ENCODE measurements at regions not wholly inside any gene's neighbourhood (a gene's known extent, or its start where the extent isn't known, plus 50 kb on each side); places are given as distances from the start of the nearest gene placed in this dataset.

DNA sequence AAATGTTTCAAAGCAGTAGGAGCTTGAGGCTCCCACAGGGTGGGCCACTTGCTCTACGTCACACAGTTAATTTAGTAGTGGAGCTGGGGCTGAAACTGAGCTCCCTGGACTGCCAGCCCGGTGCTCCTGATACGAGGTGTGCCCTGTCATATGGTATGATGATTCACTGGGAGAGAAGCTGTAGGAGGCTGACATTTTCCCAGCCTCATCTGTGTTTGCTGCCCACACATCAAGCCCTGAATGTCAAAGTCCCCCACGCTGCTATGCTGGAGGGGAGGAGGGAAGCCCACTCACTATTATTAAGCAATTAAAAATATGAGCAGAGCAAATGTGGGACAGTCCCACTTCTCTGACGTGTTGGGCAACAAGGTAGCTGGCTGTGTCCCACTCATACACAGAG, 81.2 kb upstream of the SORCS3 start:
- Histone ChIP-seq H3K4me2 (ENCODE audit: control insufficient read depth, insufficient read depth) (no peak overlapping the region), H3K9me3 (replicated peaks; ENCODE audit: control insufficient read depth, insufficient read depth, low read length) (no peaks in the 10 kb centered on the region), H3K27me3 (replicated peaks in 1 of 2; ENCODE audit: control insufficient read depth in 2 of 2, insufficient read depth in 2 of 2, low read length in 1 of 2) (no peaks in the 10 kb centered on the region), H3K27ac (ENCODE audit: control insufficient read depth, insufficient read depth) (no peak overlapping the region), H3K9ac (ENCODE audit: control insufficient read depth, insufficient read depth, low read length) (no peak overlapping the region), H3K36me3 (ENCODE audit: control insufficient read depth in 2 of 2, insufficient read depth in 2 of 2, low read length in 1 of 2) (no peaks in the 10 kb centered on the region), H3K79me2 (ENCODE audit: control insufficient read depth, insufficient read depth, low read length) (no peaks in the 10 kb centered on the region), H2AFZ (ENCODE audit: control insufficient read depth, low read depth, low read length) (no peak overlapping the region), H4K20me1 (ENCODE audit: control insufficient read depth, insufficient read depth) (no peaks in the 10 kb centered on the region), H3K4me1 (ENCODE audit: control insufficient read depth, insufficient read depth, low read length) (no peaks in the 10 kb centered on the region), H3K4me3 (no peak overlapping the region)
- ChIA-PET RAD21 (ENCODE audit: unreplicated experiment) (no interaction called here), SMC1A (ENCODE audit: uncharacterized antibody, unreplicated experiment) (no interaction called here), CTCF (no interaction called here), POLR2A (no interaction called here)
- ATAC-seq (no peak), DNase-seq (ENCODE audit: low read depth, low spot score) (no peak), FAIRE-seq (no peak)
- WGBS (ENCODE audit: insufficient coverage, insufficient replicate concordance, low lambda C conversion rate, missing lambda C conversion rate) = 1% methylated on average over 5 of the region's 5 CpGs
- intact Hi-C loops (cut with micrococcal nuclease; ENCODE audit: unreplicated experiment) = no loop called here
- BruUV-seq (replicated peaks) = no TSS peak
- in situ Hi-C loops (cut with MboI) = no loop called here
- TF ChIP-seq, protein P1, sequence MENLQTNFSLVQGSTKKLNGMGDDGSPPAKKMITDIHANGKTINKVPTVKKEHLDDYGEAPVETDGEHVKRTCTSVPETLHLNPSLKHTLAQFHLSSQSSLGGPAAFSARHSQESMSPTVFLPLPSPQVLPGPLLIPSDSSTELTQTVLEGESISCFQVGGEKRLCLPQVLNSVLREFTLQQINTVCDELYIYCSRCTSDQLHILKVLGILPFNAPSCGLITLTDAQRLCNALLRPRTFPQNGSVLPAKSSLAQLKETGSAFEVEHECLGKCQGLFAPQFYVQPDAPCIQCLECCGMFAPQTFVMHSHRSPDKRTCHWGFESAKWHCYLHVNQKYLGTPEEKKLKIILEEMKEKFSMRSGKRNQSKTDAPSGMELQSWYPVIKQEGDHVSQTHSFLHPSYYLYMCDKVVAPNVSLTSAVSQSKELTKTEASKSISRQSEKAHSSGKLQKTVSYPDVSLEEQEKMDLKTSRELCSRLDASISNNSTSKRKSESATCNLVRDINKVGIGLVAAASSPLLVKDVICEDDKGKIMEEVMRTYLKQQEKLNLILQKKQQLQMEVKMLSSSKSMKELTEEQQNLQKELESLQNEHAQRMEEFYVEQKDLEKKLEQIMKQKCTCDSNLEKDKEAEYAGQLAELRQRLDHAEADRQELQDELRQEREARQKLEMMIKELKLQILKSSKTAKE (IDR thresholded peaks at IDR 0.05; ENCODE audit: low read depth, poor library complexity, severe bottlenecking) = no peak
- no peak for TF ChIP-seq BRCA1 (IDR thresholded peaks at IDR 0.05; ENCODE audit: low read depth, low read length)
- no peak for TF ChIP-seq MYC (IDR thresholded peaks at IDR 0.05; ENCODE audit: insufficient read depth, insufficient read length, insufficient replicate concordance, low read length, severe bottlenecking)
- TF ChIP-seq, protein P2, sequence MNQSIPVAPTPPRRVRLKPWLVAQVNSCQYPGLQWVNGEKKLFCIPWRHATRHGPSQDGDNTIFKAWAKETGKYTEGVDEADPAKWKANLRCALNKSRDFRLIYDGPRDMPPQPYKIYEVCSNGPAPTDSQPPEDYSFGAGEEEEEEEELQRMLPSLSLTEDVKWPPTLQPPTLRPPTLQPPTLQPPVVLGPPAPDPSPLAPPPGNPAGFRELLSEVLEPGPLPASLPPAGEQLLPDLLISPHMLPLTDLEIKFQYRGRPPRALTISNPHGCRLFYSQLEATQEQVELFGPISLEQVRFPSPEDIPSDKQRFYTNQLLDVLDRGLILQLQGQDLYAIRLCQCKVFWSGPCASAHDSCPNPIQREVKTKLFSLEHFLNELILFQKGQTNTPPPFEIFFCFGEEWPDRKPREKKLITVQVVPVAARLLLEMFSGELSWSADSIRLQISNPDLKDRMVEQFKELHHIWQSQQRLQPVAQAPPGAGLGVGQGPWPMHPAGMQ (IDR thresholded peaks at IDR 0.05; ENCODE audit: borderline replicate concordance) = no peak
- TF ChIP-seq TAF1 (IDR thresholded peaks at IDR 0.05; ENCODE audit: borderline replicate concordance, low read depth, low read length) = no peak
- TF ChIP-seq, protein P3, sequence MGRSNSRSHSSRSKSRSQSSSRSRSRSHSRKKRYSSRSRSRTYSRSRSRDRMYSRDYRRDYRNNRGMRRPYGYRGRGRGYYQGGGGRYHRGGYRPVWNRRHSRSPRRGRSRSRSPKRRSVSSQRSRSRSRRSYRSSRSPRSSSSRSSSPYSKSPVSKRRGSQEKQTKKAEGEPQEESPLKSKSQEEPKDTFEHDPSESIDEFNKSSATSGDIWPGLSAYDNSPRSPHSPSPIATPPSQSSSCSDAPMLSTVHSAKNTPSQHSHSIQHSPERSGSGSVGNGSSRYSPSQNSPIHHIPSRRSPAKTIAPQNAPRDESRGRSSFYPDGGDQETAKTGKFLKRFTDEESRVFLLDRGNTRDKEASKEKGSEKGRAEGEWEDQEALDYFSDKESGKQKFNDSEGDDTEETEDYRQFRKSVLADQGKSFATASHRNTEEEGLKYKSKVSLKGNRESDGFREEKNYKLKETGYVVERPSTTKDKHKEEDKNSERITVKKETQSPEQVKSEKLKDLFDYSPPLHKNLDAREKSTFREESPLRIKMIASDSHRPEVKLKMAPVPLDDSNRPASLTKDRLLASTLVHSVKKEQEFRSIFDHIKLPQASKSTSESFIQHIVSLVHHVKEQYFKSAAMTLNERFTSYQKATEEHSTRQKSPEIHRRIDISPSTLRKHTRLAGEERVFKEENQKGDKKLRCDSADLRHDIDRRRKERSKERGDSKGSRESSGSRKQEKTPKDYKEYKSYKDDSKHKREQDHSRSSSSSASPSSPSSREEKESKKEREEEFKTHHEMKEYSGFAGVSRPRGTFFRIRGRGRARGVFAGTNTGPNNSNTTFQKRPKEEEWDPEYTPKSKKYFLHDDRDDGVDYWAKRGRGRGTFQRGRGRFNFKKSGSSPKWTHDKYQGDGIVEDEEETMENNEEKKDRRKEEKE (IDR thresholded peaks at IDR 0.05) = no peak
- TF ChIP-seq SRF (IDR thresholded peaks at IDR 0.05; ENCODE audit: low read depth in 2 of 2, low read length in 2 of 2) = no peak
- no peak for TF ChIP-seq KAT2A (conservative IDR thresholded peaks at IDR 0.05; ENCODE audit: control insufficient read depth, low read depth, low read length)
- TF ChIP-seq NFXL1 (IDR thresholded peaks at IDR 0.05; ENCODE audit: borderline replicate concordance) = no peak

Data from GM12878 (cell line).